ENCODE measurements at regions not wholly inside any gene's neighbourhood (a gene's known extent, or its start where the extent isn't known, plus 50 kb on each side); places are given as distances from the start of the nearest gene placed in this dataset.

DNA sequence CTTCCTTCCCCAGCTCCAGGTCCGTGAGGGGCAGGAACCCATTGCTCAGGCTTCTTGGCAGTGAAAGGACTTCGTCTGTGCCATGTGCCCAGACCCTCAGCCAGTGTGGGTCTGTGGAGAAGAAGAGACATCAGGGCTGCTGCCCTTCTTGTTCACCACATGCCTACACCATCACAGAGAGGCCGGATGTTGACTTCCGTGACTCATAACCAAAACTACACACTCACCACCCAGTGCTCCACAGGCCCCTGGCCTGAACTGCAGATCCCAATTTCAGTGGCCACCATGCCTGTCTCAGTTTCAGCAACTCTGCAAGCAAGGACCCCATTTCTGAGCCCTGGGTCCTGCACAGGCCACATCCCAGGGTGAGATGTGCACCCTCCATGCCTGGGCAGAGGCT, 332.6 kb upstream of the SALL3 start:
- TF ChIP-seq ARNTL (CRISPR knock-in tag; IDR thresholded peaks at IDR 0.05; ENCODE audit: borderline replicate concordance, low read depth) (no peak), GLIS3 (CRISPR knock-in tag; IDR thresholded peaks at IDR 0.05) (no peak), ZFP3 (CRISPR knock-in tag; IDR thresholded peaks at IDR 0.05) (no peak)
- TF ChIP-seq, protein P1, sequence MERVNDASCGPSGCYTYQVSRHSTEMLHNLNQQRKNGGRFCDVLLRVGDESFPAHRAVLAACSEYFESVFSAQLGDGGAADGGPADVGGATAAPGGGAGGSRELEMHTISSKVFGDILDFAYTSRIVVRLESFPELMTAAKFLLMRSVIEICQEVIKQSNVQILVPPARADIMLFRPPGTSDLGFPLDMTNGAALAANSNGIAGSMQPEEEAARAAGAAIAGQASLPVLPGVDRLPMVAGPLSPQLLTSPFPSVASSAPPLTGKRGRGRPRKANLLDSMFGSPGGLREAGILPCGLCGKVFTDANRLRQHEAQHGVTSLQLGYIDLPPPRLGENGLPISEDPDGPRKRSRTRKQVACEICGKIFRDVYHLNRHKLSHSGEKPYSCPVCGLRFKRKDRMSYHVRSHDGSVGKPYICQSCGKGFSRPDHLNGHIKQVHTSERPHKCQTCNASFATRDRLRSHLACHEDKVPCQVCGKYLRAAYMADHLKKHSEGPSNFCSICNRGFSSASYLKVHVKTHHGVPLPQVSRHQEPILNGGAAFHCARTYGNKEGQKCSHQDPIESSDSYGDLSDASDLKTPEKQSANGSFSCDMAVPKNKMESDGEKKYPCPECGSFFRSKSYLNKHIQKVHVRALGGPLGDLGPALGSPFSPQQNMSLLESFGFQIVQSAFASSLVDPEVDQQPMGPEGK (CRISPR knock-in tag; IDR thresholded peaks at IDR 0.05; ENCODE audit: borderline replicate concordance) = no peak
